ENCODE measurements at regions not wholly inside any gene's neighbourhood (a gene's known extent, or its start where the extent isn't known, plus 50 kb on each side); places are given as distances from the start of the nearest gene placed in this dataset.

DNA sequence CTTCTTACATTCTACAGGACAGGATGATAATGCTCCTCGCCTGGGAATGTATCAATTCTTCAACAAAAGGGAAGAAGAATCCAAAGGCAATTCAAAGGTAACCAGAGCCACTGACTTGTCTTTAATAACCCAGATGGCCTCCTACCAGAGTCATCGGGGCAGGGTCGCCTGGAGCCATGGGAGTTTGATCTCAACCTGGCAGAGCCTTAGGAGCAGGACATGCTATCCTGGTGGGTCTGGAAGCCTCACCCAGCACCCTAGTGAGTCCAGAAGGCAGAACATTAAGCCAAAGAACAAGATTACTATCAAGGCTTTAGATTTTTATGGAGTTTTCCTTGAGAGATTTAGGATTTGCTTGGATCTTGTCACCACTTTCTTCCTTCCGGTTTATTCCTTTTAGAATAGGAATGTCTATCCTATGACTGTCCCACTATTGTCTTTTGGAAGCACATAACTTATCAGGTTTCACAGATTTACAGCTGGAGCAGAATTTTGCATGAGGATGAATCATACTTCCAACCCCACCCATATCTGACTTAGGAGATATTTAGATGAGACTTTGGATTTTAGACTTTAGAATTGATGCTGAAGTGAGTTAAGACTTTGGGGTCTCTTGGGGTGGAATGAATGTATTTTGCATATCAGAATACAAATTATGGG lies 330.3 kb upstream of the GOLIM4 start:
- H3K9ac ChIP-seq = no peak overlapping the region
- TF ChIP-seq, protein P1, sequence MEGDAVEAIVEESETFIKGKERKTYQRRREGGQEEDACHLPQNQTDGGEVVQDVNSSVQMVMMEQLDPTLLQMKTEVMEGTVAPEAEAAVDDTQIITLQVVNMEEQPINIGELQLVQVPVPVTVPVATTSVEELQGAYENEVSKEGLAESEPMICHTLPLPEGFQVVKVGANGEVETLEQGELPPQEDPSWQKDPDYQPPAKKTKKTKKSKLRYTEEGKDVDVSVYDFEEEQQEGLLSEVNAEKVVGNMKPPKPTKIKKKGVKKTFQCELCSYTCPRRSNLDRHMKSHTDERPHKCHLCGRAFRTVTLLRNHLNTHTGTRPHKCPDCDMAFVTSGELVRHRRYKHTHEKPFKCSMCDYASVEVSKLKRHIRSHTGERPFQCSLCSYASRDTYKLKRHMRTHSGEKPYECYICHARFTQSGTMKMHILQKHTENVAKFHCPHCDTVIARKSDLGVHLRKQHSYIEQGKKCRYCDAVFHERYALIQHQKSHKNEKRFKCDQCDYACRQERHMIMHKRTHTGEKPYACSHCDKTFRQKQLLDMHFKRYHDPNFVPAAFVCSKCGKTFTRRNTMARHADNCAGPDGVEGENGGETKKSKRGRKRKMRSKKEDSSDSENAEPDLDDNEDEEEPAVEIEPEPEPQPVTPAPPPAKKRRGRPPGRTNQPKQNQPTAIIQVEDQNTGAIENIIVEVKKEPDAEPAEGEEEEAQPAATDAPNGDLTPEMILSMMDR (IDR thresholded peaks at IDR 0.05) = no peak
- no peak overlapping the region for H3K4me2 ChIP-seq (ENCODE audit: low read length)
- no peak overlapping the region for H2AFZ ChIP-seq
- no peaks in the 10 kb centered on the region for H3K9me3 ChIP-seq (ENCODE audit: control insufficient read depth, low read length)
- no peaks in the 10 kb centered on the region for H3K36me3 ChIP-seq (ENCODE audit: control insufficient read depth, insufficient read depth, low read length)
- H3K4me1 ChIP-seq = no peaks in the 10 kb centered on the region
- H3K79me2 ChIP-seq = no peaks in the 10 kb centered on the region
- no peak overlapping the region for H3K27ac ChIP-seq
- no peaks in the 10 kb centered on the region for H3K27me3 ChIP-seq (ENCODE audit: control insufficient read depth, insufficient read depth, low read length)
- H3K4me3 ChIP-seq (ENCODE audit: low read depth, low read length) = no peak overlapping the region

DNA sequence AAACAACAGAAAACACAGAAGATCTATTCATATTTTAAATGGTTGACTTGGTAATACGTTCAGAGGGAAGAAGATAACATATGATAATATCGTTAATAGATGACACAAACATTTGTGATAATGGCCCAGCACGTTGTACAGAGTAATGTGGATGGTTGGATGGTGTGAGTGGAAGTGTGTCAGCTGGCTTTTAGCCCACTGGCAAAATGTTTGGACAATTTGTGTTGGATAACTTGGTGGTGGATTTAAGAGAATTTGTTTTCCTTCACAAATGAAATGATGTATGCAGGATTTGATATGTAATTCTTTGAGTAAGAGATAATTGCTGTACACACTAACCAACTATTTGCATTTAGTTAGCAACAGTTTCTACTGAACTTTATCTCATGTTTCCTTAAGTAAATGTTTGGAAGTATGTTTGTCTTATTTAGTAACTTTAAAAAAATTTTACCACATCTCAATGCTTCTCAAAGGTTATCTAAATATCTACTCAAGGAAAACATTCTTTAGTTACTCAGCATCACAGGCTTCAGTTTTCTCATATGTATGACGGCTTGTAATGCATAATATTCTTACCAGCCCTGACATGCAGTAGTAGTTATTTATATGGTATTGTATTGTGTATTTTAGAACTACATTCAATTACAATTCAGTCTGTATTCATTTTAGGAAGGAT lies 328.5 kb upstream of the GOLIM4 start:
- H3K4me3 ChIP-seq (ENCODE audit: low read depth, low read length) = no peak overlapping the region
- no peak overlapping the region for H3K4me2 ChIP-seq (ENCODE audit: low read length)
- no peak overlapping the region for H2AFZ ChIP-seq
- H3K4me1 ChIP-seq = no peaks in the 10 kb centered on the region
- no peak overlapping the region for H3K27ac ChIP-seq
- H3K27me3 ChIP-seq (ENCODE audit: control insufficient read depth, insufficient read depth, low read length) = no peaks in the 10 kb centered on the region
- H3K9me3 ChIP-seq (ENCODE audit: control insufficient read depth, low read length) = no peaks in the 10 kb centered on the region
- TF ChIP-seq, protein P1 (IDR thresholded peaks at IDR 0.05) = no peak
- H3K36me3 ChIP-seq (ENCODE audit: control insufficient read depth, insufficient read depth, low read length) = no peaks in the 10 kb centered on the region
- H3K79me2 ChIP-seq = no peaks in the 10 kb centered on the region
- no peak overlapping the region for H3K9ac ChIP-seq

DNA sequence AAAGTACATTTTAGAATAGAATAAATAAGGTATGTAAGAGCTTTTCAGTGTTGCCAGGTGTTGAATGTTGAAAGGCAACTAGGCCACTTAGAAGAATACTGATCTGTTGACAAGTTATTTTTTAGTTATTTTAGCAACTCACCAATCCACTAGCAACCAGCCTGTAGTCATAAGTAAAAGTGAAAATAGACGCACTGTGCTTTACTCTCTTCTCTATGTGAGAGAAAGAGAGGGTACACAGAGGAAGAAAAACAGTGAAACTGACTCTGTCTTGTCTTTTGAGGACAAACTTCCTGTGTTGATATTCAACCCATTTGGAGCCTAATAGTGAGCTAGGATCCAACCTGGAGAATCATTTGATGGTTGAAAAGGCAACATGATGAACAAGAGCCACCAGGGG lies 327.1 kb upstream of the GOLIM4 start:
- no peaks in the 10 kb centered on the region for H3K9me3 ChIP-seq (ENCODE audit: control insufficient read depth, low read length)
- no peaks in the 10 kb centered on the region for H3K36me3 ChIP-seq (ENCODE audit: control insufficient read depth, insufficient read depth, low read length)
- no peak overlapping the region for H2AFZ ChIP-seq
- H3K9ac ChIP-seq = no peak overlapping the region
- H3K27ac ChIP-seq = no peak overlapping the region
- no peak overlapping the region for H3K4me2 ChIP-seq (ENCODE audit: low read length)
- H3K79me2 ChIP-seq = no peaks in the 10 kb centered on the region
- H3K4me3 ChIP-seq (ENCODE audit: low read depth, low read length) = no peak overlapping the region
- H3K27me3 ChIP-seq (ENCODE audit: control insufficient read depth, insufficient read depth, low read length) = no peaks in the 10 kb centered on the region
- TF ChIP-seq, protein P1 (IDR thresholded peaks at IDR 0.05) = no peak
- no peaks in the 10 kb centered on the region for H3K4me1 ChIP-seq

DNA sequence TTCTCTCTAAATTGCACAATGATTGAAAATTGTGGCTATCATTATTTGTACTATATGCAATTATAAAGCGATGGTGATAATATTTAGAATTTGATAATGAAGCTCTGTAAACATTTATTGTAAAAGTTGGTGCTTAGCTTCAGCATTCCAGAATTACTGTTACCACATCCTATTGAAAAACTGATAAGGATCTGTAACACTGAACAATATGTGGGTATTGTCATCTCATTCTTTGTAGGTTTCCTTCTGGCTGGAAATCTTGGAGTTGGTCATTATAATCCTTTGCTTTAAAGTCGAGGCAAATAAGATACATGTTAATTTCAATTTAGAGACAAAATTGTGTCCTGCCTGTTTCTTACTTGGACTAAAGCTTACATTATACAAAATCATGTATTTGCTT lies 323.4 kb upstream of the GOLIM4 start:
- TF ChIP-seq, protein P1 (IDR thresholded peaks at IDR 0.05) = no peak
- no peak overlapping the region for H3K4me3 ChIP-seq (ENCODE audit: low read depth, low read length)
- no peaks in the 10 kb centered on the region for H3K9me3 ChIP-seq (ENCODE audit: control insufficient read depth, low read length)
- no peaks in the 10 kb centered on the region for H3K79me2 ChIP-seq
- no peak overlapping the region for H3K9ac ChIP-seq
- no peaks in the 10 kb centered on the region for H3K4me1 ChIP-seq
- no peaks in the 10 kb centered on the region for H3K36me3 ChIP-seq (ENCODE audit: control insufficient read depth, insufficient read depth, low read length)
- H3K27me3 ChIP-seq (ENCODE audit: control insufficient read depth, insufficient read depth, low read length) = no peaks in the 10 kb centered on the region
- no peak overlapping the region for H2AFZ ChIP-seq
- H3K27ac ChIP-seq = no peak overlapping the region
- H3K4me2 ChIP-seq (ENCODE audit: low read length) = no peak overlapping the region

DNA sequence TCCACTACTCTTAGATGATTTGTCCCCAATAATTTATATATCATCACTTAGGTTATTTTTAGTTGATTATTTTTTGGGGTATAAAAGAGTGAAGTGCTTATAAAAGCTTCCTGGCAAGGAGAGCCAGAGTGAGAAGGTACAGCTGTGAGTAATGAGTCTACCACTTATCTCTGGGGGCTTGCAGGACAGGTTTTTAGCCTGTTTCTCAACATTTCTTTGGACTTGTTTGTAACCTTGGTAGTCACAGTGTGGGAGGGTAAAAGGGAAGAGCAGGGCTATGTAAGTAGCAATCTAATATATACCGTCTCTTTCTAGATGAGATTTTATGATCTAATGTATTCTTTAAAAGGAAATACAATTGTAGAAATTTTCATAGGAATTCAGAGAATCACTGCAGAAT lies 321.3 kb upstream of the GOLIM4 start:
- no peak overlapping the region for H3K4me2 ChIP-seq (ENCODE audit: low read length)
- H3K27ac ChIP-seq = no peak overlapping the region
- no peak overlapping the region for H3K9ac ChIP-seq
- H3K4me3 ChIP-seq (ENCODE audit: low read depth, low read length) = no peak overlapping the region
- no peaks in the 10 kb centered on the region for H3K27me3 ChIP-seq (ENCODE audit: control insufficient read depth, insufficient read depth, low read length)
- no peaks in the 10 kb centered on the region for H3K36me3 ChIP-seq (ENCODE audit: control insufficient read depth, insufficient read depth, low read length)
- TF ChIP-seq, protein P1 (IDR thresholded peaks at IDR 0.05) = no peak
- no peak overlapping the region for H2AFZ ChIP-seq
- no peaks in the 10 kb centered on the region for H3K4me1 ChIP-seq
- H3K79me2 ChIP-seq = no peaks in the 10 kb centered on the region
- no peaks in the 10 kb centered on the region for H3K9me3 ChIP-seq (ENCODE audit: control insufficient read depth, low read length)

Data from parathyroid adenoma (tissue), 2 donors.